CD1c-positive myeloid dendritic cell (primary cell): ENCODE measurements at regions not wholly inside any gene's neighbourhood (a gene's known extent, or its start where the extent isn't known, plus 50 kb on each side); places are given as distances from the start of the nearest gene placed in this dataset.
"Not testable (repeated sequence)": the region's sequence is repeated elsewhere in the genome, so short reads cannot be mapped to it uniquely, and the experiment has no call there.

Experiments used
- DNase-seq: peaks from one replicate; pipeline ENCODE4 v3.0.0-alpha.2; 2016; ENCODE audit errors: extremely low spot score

- no peak for DNase-seq
Observed at GRCh38 chr12:102728506-102729242, 188.4 kb downstream of the PAH start.

GRCh38 chr12:102726686-102727085, 190.4 kb downstream of the PAH start:
- no peak for DNase-seq

GRCh38 chr12:102722147-102722546, 194.9 kb downstream of the PAH start:
- DNase-seq: no peak

- no peak for DNase-seq
Observed at GRCh38 chr12:102708108-102708507, 208.9 kb downstream of the PAH start.

GRCh38 chr12:102702447-102703114, 214.5 kb downstream of the PAH start:
- peak; percentile 56 for DNase-seq

GRCh38 chr12:102696045-102696444, 215.7 kb upstream of the IGF1 start:
- no peak for DNase-seq

GRCh38 chr12:102694903-102695302, 214.5 kb upstream of the IGF1 start:
- no peak for DNase-seq

GRCh38 chr12:102691773-102692555, 211.6 kb upstream of the IGF1 start:
- DNase-seq: no peak

- no peak for DNase-seq
Observed at GRCh38 chr12:102690253-102690652, 209.9 kb upstream of the IGF1 start.

- no peak for DNase-seq
Observed at GRCh38 chr12:102689701-102690100, 209.3 kb upstream of the IGF1 start.

- no peak for DNase-seq
Observed at GRCh38 chr12:102687523-102687922, 207.2 kb upstream of the IGF1 start.

GRCh38 chr12:102685841-102686240, 205.5 kb upstream of the IGF1 start:
- no peak for DNase-seq

- no peak for DNase-seq
Observed at GRCh38 chr12:102685172-102685571, 204.8 kb upstream of the IGF1 start.

- DNase-seq: no peak
Observed at GRCh38 chr12:102682366-102683289, 202.3 kb upstream of the IGF1 start.

GRCh38 chr12:102681747-102682146, 201.4 kb upstream of the IGF1 start:
- DNase-seq: no peak

- DNase-seq: no peak
Observed at GRCh38 chr12:102681309-102681708, 200.9 kb upstream of the IGF1 start.

- no peak for DNase-seq
Observed at GRCh38 chr12:102680304-102680703, 199.9 kb upstream of the IGF1 start.

- no peak for DNase-seq
Observed at GRCh38 chr12:102676812-102677211, 196.4 kb upstream of the IGF1 start.

GRCh38 chr12:102675672-102676071, 195.3 kb upstream of the IGF1 start:
- DNase-seq: no peak

GRCh38 chr12:102673606-102674005, 193.2 kb upstream of the IGF1 start:
- no peak for DNase-seq

- not testable (repeated sequence) for DNase-seq
Observed at GRCh38 chr12:102672212-102672611, 191.8 kb upstream of the IGF1 start.

- no peak for DNase-seq
Observed at GRCh38 chr12:102669056-102669455, 188.7 kb upstream of the IGF1 start.
